ENCODE measurements at regions not wholly inside any gene's neighbourhood (a gene's known extent, or its start where the extent isn't known, plus 50 kb on each side); places are given as distances from the start of the nearest gene placed in this dataset.

DNA sequence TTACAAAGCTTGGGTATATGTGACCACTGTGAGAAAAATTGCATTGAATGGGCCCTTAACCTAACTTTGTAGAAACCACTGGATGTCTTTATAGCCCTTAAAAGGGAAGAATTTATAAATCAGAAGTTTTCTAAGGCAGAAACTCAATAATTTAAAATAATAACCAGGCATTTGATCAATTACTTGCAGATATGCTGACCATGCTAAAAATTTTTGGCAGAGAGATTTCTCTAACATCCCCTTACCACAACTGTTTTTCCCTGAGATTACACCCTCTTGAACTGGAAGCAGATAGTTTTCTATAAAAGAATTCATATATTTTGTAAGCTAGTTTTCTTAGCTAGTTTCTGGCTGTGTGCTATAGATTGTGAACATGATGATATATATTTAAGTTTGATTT is 428.3 kb downstream of the KIF4B start:
- ATAC-seq = no peak
- intact Hi-C loops (cut with DNase I; ENCODE audit: low total_unique reads) (no loop called here), in situ Hi-C loops (cut with MboI; ENCODE audit: low sequenced_read_pairs in 4 of 4) (no loop called here)
- no peaks in the 10 kb centered on the region for H3K9me3 ChIP-seq
- H3K27ac ChIP-seq = no peak overlapping the region
- no peak overlapping the region for H3K4me3 ChIP-seq
- no peaks in the 10 kb centered on the region for H3K36me3 ChIP-seq
- TF ChIP-seq POLR2A (IDR thresholded peaks at IDR 0.05) = no peak
- TF ChIP-seq, protein P1, sequence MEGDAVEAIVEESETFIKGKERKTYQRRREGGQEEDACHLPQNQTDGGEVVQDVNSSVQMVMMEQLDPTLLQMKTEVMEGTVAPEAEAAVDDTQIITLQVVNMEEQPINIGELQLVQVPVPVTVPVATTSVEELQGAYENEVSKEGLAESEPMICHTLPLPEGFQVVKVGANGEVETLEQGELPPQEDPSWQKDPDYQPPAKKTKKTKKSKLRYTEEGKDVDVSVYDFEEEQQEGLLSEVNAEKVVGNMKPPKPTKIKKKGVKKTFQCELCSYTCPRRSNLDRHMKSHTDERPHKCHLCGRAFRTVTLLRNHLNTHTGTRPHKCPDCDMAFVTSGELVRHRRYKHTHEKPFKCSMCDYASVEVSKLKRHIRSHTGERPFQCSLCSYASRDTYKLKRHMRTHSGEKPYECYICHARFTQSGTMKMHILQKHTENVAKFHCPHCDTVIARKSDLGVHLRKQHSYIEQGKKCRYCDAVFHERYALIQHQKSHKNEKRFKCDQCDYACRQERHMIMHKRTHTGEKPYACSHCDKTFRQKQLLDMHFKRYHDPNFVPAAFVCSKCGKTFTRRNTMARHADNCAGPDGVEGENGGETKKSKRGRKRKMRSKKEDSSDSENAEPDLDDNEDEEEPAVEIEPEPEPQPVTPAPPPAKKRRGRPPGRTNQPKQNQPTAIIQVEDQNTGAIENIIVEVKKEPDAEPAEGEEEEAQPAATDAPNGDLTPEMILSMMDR (IDR thresholded peaks at IDR 0.05 in 4 of 5, conservative IDR thresholded peaks at IDR 0.05 in 1 of 5) = no peak
- H3K27me3 ChIP-seq = no peaks in the 10 kb centered on the region
- H3K4me1 ChIP-seq = no peaks in the 10 kb centered on the region
- DNase-seq = no peak

GRCh38 chr5:155451106-155451505 is 437.6 kb downstream of the KIF4B start:
- intact Hi-C loops (cut with DNase I; ENCODE audit: low total_unique reads) = no loop called here
- no peaks in the 10 kb centered on the region for H3K4me1 ChIP-seq
- no peaks in the 10 kb centered on the region for H3K36me3 ChIP-seq
- TF ChIP-seq, protein P1 (IDR thresholded peaks at IDR 0.05 in 4 of 5, conservative IDR thresholded peaks at IDR 0.05 in 1 of 5) = no peak
- TF ChIP-seq POLR2A (IDR thresholded peaks at IDR 0.05) = no peak
- H3K4me3 ChIP-seq = no peak overlapping the region
- DNase-seq (no peak), ATAC-seq (no peak)
- no peaks in the 10 kb centered on the region for H3K9me3 ChIP-seq
- no peaks in the 10 kb centered on the region for H3K27me3 ChIP-seq
- in situ Hi-C loops (cut with MboI; ENCODE audit: low sequenced_read_pairs in 4 of 4) = no loop called here
- no peak overlapping the region for H3K27ac ChIP-seq

GRCh38 chr5:155455791-155456514 is 442.4 kb downstream of the KIF4B start:
- no peak for DNase-seq
- H3K36me3 ChIP-seq = no peaks in the 10 kb centered on the region
- H3K27me3 ChIP-seq = no peaks in the 10 kb centered on the region
- ATAC-seq = no peak
- H3K27ac ChIP-seq = no peak overlapping the region
- TF ChIP-seq, protein P1 (IDR thresholded peaks at IDR 0.05 in 4 of 5, conservative IDR thresholded peaks at IDR 0.05 in 1 of 5) = no peak
- TF ChIP-seq POLR2A (IDR thresholded peaks at IDR 0.05) = no peak
- intact Hi-C loops (cut with DNase I; ENCODE audit: low total_unique reads) (no loop called here), in situ Hi-C loops (cut with MboI; ENCODE audit: low sequenced_read_pairs in 4 of 4) (no loop called here)
- no peak overlapping the region for H3K4me3 ChIP-seq
- H3K4me1 ChIP-seq = no peaks in the 10 kb centered on the region
- no peaks in the 10 kb centered on the region for H3K9me3 ChIP-seq

- DNase-seq (no peak), ATAC-seq (no peak)
- Histone ChIP-seq H3K9me3 (no peaks in the 10 kb centered on the region), H3K36me3 (no peaks in the 10 kb centered on the region), H3K27me3 (no peaks in the 10 kb centered on the region), H3K4me3 (no peak overlapping the region), H3K4me1 (no peaks in the 10 kb centered on the region), H3K27ac (no peak overlapping the region)
- no peak for TF ChIP-seq POLR2A (IDR thresholded peaks at IDR 0.05)
- TF ChIP-seq, protein P1 (IDR thresholded peaks at IDR 0.05 in 4 of 5, conservative IDR thresholded peaks at IDR 0.05 in 1 of 5) = no peak
- in situ Hi-C loops (cut with MboI; ENCODE audit: low sequenced_read_pairs in 4 of 4) = no loop called here
- intact Hi-C loops (cut with DNase I; ENCODE audit: low total_unique reads) = no loop called here
These were observed 446.4 kb downstream of the KIF4B start for GRCh38 chr5:155459889-155460500.

Measured in gastrocnemius medialis (tissue), 4 donors.